ENCODE measurements at regions not wholly inside any gene's neighbourhood (a gene's known extent, or its start where the extent isn't known, plus 50 kb on each side); places are given as distances from the start of the nearest gene placed in this dataset.
A peak's percentile ranks its signal among the peaks of the same experiment; 100 is the strongest.
"Not testable (repeated sequence)": the region's sequence is repeated elsewhere in the genome, so short reads cannot be mapped to it uniquely, and the experiment has no call there.

DNA sequence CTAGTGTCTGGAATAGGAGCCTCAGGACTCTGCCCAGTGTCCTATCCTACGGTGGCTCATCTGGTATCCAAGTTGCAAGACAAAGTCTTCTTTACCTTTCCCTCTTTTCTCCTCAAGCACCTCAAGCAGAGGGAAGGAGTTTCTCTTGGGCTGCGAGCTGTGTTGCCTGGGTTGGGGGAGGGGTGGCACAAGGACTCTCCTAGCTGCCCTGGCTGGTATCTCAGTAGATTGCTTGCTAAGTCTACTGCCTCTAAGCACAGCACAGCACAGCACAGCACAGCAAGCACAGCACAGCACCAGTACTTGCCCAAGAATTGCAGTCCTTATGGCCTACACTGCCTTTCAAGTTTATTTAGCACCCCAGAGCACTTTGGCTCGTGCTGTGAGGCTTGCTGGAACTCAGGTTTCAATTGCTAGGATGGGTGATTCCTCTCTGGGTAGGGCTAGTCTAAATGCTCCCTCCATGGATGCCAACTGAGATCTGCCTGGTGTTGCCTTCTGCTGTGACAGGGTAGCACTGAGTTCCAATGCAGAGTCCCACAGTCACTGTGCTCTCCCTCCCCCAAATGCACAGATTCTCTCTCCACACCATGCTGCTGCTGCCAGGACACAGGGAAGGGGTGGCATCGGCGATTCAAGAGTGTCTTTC lies 213.1 kb upstream of the POU5F2 start:
- Histone ChIP-seq H3K36me3 (ENCODE audit: insufficient read depth, low read length) (no peaks in the 10 kb centered on the region), H3K4me2 (ENCODE audit: insufficient read depth, low read length) (no peak overlapping the region), H3K4me3 (ENCODE audit: insufficient read depth, low read length) (no peak overlapping the region), H3K4me1 (ENCODE audit: insufficient read depth, low read length) (no peaks in the 10 kb centered on the region), H4K20me1 (ENCODE audit: insufficient read depth, low read length) (no peaks in the 10 kb centered on the region), H3K27me3 (ENCODE audit: insufficient read depth, low read length) (no peaks in the 10 kb centered on the region), H3K79me2 (ENCODE audit: insufficient read depth, low read length) (no peaks in the 10 kb centered on the region), H2AFZ (ENCODE audit: low read length) (no peak overlapping the region), H3K27ac (ENCODE audit: low read depth, low read length) (no peak overlapping the region), H3K9me3 (ENCODE audit: low read depth, low read length) (no peaks in the 10 kb centered on the region)
- DNase-seq (ENCODE audit: insufficient read length, low spot score, missing footprints) = peak; percentile 5
- TF ChIP-seq, protein P1, sequence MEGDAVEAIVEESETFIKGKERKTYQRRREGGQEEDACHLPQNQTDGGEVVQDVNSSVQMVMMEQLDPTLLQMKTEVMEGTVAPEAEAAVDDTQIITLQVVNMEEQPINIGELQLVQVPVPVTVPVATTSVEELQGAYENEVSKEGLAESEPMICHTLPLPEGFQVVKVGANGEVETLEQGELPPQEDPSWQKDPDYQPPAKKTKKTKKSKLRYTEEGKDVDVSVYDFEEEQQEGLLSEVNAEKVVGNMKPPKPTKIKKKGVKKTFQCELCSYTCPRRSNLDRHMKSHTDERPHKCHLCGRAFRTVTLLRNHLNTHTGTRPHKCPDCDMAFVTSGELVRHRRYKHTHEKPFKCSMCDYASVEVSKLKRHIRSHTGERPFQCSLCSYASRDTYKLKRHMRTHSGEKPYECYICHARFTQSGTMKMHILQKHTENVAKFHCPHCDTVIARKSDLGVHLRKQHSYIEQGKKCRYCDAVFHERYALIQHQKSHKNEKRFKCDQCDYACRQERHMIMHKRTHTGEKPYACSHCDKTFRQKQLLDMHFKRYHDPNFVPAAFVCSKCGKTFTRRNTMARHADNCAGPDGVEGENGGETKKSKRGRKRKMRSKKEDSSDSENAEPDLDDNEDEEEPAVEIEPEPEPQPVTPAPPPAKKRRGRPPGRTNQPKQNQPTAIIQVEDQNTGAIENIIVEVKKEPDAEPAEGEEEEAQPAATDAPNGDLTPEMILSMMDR (IDR thresholded peaks at IDR 0.05; ENCODE audit: extremely low read depth, low read depth, low read length) = no peak

DNA sequence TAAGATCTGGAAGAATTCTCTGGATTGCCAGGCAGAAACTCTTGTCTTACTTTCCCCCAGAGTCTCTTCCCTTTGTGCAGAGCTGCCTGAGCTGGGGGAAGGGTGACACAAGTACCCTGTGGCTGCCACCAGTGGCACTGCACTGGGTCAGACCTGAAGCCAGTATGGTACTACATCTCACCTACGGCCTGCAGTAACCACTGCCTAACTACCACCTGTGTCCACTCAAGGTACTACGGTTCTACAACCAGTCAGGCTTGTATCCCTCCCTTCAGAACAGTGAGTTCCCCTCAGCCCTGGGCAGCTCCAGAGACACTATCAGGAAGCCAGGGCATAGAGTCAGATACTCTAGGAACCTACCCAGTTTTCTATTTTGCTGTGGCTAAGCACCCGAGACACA lies 212.0 kb upstream of the POU5F2 start:
- H4K20me1 ChIP-seq (ENCODE audit: insufficient read depth, low read length) = no peaks in the 10 kb centered on the region
- no peak overlapping the region for H3K4me3 ChIP-seq (ENCODE audit: insufficient read depth, low read length)
- no peak for DNase-seq (ENCODE audit: insufficient read length, low spot score, missing footprints)

DNA sequence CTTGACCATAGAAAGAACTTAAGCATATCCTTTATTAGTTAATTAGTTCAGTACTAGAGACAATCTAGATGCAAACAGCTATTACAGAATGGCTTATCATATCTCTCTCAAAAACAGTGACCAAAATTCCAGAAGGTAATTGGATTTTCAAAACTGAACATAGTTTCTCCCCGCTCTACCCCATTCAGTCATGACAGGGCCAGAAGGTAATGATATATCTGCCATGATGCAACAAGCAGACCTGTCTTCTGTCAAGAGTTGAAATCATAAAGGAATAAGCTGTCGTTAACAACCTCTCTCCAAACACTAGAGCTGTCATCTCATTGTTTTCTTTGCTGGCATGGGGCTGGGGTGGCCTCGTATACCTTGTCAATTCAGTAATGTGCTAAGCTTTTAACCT lies 200.5 kb upstream of the POU5F2 start:
- no peaks in the 10 kb centered on the region for H4K20me1 ChIP-seq (ENCODE audit: insufficient read depth, low read length)
- no peaks in the 10 kb centered on the region for H3K9me3 ChIP-seq (ENCODE audit: low read depth, low read length)
- no peak overlapping the region for H3K4me2 ChIP-seq (ENCODE audit: insufficient read depth, low read length)
- no peak overlapping the region for H3K4me3 ChIP-seq (ENCODE audit: insufficient read depth, low read length)
- DNase-seq (ENCODE audit: insufficient read length, low spot score, missing footprints) = no peak
- H3K4me1 ChIP-seq (ENCODE audit: insufficient read depth, low read length) = no peaks in the 10 kb centered on the region
- no peak overlapping the region for H2AFZ ChIP-seq (ENCODE audit: low read length)
- H3K27ac ChIP-seq (ENCODE audit: low read depth, low read length) = no peak overlapping the region
- TF ChIP-seq, protein P1 (IDR thresholded peaks at IDR 0.05; ENCODE audit: extremely low read depth, low read depth, low read length) = no peak
- H3K79me2 ChIP-seq (ENCODE audit: insufficient read depth, low read length) = no peaks in the 10 kb centered on the region
- H3K27me3 ChIP-seq (ENCODE audit: insufficient read depth, low read length) = no peaks in the 10 kb centered on the region
- no peaks in the 10 kb centered on the region for H3K36me3 ChIP-seq (ENCODE audit: insufficient read depth, low read length)

More for the DNA sequence above, 212.0 kb upstream of the POU5F2 start:
- Histone ChIP-seq H3K9me3 (ENCODE audit: low read depth, low read length) (no peaks in the 10 kb centered on the region), H3K36me3 (ENCODE audit: insufficient read depth, low read length) (no peaks in the 10 kb centered on the region), H3K27me3 (ENCODE audit: insufficient read depth, low read length) (no peaks in the 10 kb centered on the region), H3K27ac (ENCODE audit: low read depth, low read length) (no peak overlapping the region), H2AFZ (ENCODE audit: low read length) (no peak overlapping the region), H3K4me2 (ENCODE audit: insufficient read depth, low read length) (no peak overlapping the region), H3K79me2 (ENCODE audit: insufficient read depth, low read length) (no peaks in the 10 kb centered on the region), H3K4me1 (ENCODE audit: insufficient read depth, low read length) (no peaks in the 10 kb centered on the region)
- TF ChIP-seq, protein P1 (IDR thresholded peaks at IDR 0.05; ENCODE audit: extremely low read depth, low read depth, low read length) = no peak

DNA sequence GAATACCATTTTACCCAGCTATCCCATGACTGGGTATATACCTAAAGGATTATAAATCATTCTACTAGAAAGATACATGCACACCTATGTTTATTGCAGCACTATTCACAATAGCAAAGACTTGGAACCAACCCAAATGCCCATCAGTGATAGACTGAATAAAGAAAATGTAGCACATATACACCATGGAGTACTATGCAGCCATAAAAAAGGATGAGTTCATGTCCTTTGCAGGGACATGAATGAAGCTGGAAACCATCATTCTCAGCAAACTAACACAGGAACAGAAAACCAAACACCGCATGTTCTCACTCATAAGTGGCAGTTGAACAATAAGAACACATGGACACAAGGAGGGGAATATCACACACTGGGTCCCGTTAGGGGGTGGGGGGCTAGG lies 191.9 kb upstream of the POU5F2 start:
- H3K27me3 ChIP-seq (ENCODE audit: insufficient read depth, low read length); H3K36me3 ChIP-seq (ENCODE audit: insufficient read depth, low read length); H2AFZ ChIP-seq (ENCODE audit: low read length); H4K20me1 ChIP-seq (ENCODE audit: insufficient read depth, low read length); H3K9me3 ChIP-seq (ENCODE audit: low read depth, low read length); H3K27ac ChIP-seq (ENCODE audit: low read depth, low read length); DNase-seq (ENCODE audit: insufficient read length, low spot score, missing footprints); H3K4me2 ChIP-seq (ENCODE audit: insufficient read depth, low read length); H3K79me2 ChIP-seq (ENCODE audit: insufficient read depth, low read length); H3K4me1 ChIP-seq (ENCODE audit: insufficient read depth, low read length); H3K4me3 ChIP-seq (ENCODE audit: insufficient read depth, low read length): not testable (repeated sequence)
